Memory B cell (primary cell): ENCODE measurements at regions not wholly inside any gene's neighbourhood (a gene's known extent, or its start where the extent isn't known, plus 50 kb on each side); places are given as distances from the start of the nearest gene placed in this dataset.

Experiments
- ATAC-seq: fragments of 150-1000 bp; cut with Tn5 transposase; 2 replicates; pipeline ENCODE4 v1.10.0; 2021; ENCODE audit warnings: low read depth, mild to moderate bottlenecking, moderate library complexity
- DNase-seq, 2 donors: peaks; one replicate each; pipeline ENCODE4 v3.0.0; 2022; ENCODE audit warnings: low spot score in 2 of 2
- H3K27ac Mint-ChIP-seq: one replicate; pipeline ENCODE4 v1.8.0; 2022; ENCODE audit warnings: mild to moderate bottlenecking, moderate library complexity, mixed read lengths
- H3K27me3 Mint-ChIP-seq: one replicate; pipeline ENCODE4 v1.8.0; 2022; ENCODE audit warnings: mixed read lengths
- H3K36me3 Mint-ChIP-seq: one replicate; pipeline ENCODE4 v1.8.0; 2022; ENCODE audit warnings: mild to moderate bottlenecking, mixed read lengths
- H3K4me1 Mint-ChIP-seq: one replicate; pipeline ENCODE4 v1.8.0; 2022; ENCODE audit warnings: mixed read lengths
- H3K4me3 Mint-ChIP-seq: one replicate; pipeline ENCODE4 v1.8.0; 2022; ENCODE audit warnings: mild to moderate bottlenecking, moderate library complexity, mixed read lengths
- H3K9me3 Mint-ChIP-seq: one replicate; pipeline ENCODE4 v1.8.0; 2022; ENCODE audit warnings: mixed read lengths

GRCh38 chr20:57787151-57787989 lies 77.6 kb upstream of the PMEPA1 start:
- H3K27me3 Mint-ChIP-seq, result peaks cover 12% of the 10 kb centered on the region
- no peak for DNase-seq
- H3K36me3 Mint-ChIP-seq, result no peaks in the 10 kb centered on the region
- no peak for ATAC-seq
- no peak overlapping the region for H3K4me3 Mint-ChIP-seq
- peaks cover 3% of the 10 kb centered on the region for H3K9me3 Mint-ChIP-seq
- no peaks in the 10 kb centered on the region for H3K4me1 Mint-ChIP-seq
- no peak overlapping the region for H3K27ac Mint-ChIP-seq

DNA sequence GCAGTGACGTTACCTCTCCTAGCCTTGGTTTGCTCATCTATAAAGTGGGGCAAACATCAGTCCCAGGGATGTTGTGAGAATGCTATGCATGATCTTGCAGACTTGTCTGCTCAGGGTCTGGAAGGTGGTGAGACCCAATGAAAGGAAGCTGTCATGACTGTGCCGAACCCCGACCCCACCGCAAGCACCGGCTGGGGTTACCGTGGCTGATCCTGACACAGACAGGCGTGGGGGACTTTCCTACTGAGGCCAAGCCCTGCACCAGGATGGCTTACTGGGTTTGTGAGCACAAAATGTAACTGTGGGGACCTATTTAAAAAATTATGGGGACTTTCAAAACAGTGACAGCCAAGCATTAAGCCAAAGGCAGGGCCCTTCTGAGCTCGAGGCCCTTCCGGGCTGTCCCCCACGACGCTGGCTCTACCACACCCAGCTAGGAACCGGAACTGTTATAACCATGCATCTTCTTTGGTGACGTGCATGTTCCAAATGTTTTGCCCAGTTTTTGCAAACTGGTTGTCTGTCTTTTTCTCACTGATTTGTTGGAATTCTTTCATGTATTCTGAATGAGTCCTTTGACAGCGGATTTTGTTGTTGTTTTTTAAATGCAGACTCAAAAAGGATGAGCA lies 76.6 kb upstream of the PMEPA1 start:
- H3K4me3 Mint-ChIP-seq, result no peak overlapping the region
- H3K4me1 Mint-ChIP-seq, result no peaks in the 10 kb centered on the region
- ATAC-seq (no peak), DNase-seq (no peak)
- no peak overlapping the region for H3K27ac Mint-ChIP-seq
- H3K27me3 Mint-ChIP-seq, result peaks cover 11% of the 10 kb centered on the region
- H3K36me3 Mint-ChIP-seq, result no peaks in the 10 kb centered on the region
- H3K9me3 Mint-ChIP-seq, result peaks cover under 1% of the 10 kb centered on the region

DNA sequence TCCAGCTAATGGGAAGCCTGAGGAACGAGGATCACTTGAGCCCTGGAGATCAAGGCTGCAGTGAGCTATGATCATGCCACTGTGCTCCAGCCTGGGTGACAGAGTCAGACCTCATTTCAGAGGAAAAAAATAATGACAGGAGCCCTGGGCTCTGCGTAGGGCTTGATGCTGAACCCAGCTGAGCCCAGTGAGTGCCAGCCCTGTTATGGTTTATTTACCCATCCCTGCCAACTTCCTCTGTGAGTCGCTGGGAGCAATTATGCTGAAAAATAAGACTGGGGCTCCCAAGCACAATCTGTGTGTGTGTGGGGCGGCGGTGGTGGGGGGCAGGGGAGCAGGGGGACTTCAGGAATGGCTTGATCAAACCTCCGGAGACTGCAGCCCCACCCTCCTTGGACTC lies 75.9 kb upstream of the PMEPA1 start:
- H3K4me1 Mint-ChIP-seq, result peaks cover 5% of the 10 kb centered on the region
- H3K36me3 Mint-ChIP-seq, result no peaks in the 10 kb centered on the region
- DNase-seq, result no peak
- no peak overlapping the region for H3K4me3 Mint-ChIP-seq
- H3K9me3 Mint-ChIP-seq, result no peaks in the 10 kb centered on the region
- peaks cover 16% of the 10 kb centered on the region for H3K27me3 Mint-ChIP-seq
- no peak overlapping the region for H3K27ac Mint-ChIP-seq
- ATAC-seq, result no peak

DNA sequence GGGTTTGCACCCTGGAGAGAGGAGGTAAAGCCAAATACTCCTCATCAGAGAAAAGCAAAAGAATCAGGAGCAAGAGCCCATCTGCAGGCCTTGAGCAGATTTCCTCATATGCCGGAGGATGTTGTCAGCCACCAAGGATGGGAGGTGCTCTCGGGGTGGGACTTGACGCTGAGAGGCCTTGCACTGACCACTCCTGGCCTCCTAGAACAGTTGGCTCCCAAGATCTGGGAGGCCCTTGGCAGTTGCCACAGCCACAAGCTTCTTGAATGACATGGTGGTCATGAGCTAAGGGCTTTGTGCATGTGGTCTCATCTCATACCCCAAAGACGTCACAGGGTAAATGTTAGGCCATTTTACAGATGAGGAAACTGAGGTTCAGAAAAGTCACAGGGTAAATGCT lies 75.2 kb upstream of the PMEPA1 start:
- peaks cover 5% of the 10 kb centered on the region for H3K4me1 Mint-ChIP-seq
- no peaks in the 10 kb centered on the region for H3K9me3 Mint-ChIP-seq
- H3K4me3 Mint-ChIP-seq, result no peak overlapping the region
- H3K27me3 Mint-ChIP-seq, result peaks cover 16% of the 10 kb centered on the region
- H3K36me3 Mint-ChIP-seq, result no peaks in the 10 kb centered on the region
- DNase-seq, result no peak
- ATAC-seq, result no peak
- H3K27ac Mint-ChIP-seq, result no peak overlapping the region

DNA sequence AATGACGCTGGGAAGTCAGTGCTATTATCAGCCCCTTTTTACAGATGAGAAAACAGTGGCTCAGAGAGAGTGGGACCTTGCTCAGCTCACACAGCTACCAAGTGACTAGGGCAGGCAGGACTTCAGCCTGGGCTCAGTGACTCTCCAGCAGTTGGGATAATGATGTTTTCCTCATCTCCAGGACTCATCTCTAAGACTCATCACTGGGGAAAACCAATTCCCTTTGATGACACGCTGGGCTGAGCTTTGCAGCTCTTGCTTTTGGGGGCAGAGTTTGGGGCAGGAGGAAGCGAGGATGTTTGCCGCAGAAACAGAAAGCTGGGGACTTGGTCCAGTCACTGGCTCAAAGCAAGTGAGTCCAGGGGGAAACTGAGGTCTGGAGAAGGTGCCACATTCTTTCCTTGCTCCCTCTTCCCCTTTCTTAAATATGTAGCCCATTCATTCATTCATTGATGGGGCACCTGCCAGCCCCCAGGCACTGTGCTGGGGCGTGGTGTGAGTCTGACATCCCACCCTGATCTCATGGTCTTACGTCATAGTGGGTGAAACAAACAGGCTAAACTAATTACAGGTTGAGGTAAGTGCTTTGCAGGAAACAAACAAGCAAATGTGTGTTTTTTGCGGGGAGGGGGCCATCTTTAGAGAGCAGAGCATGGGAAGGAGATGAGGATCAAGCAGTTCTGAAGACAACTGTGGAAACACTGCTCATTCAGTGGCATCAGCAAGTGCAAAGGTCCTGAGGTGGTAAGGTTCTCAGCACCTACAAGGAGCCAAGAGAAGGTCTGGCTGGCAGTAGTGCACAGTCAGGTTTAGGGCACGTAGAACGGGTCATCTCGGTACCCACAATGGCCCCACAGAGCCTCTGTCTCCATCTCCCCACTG lies 74.4 kb upstream of the PMEPA1 start:
- H3K36me3 Mint-ChIP-seq, result no peaks in the 10 kb centered on the region
- peaks cover 5% of the 10 kb centered on the region for H3K4me1 Mint-ChIP-seq
- no peaks in the 10 kb centered on the region for H3K9me3 Mint-ChIP-seq
- DNase-seq (no peak), ATAC-seq (no peak)
- peaks cover 16% of the 10 kb centered on the region for H3K27me3 Mint-ChIP-seq
- no peak overlapping the region for H3K27ac Mint-ChIP-seq
- H3K4me3 Mint-ChIP-seq, result no peak overlapping the region

- Mint-ChIP-seq H3K27ac (no peak overlapping the region), H3K4me1 (peaks cover 7% of the 10 kb centered on the region), H3K4me3 (no peak overlapping the region), H3K36me3 (no peaks in the 10 kb centered on the region), H3K9me3 (no peaks in the 10 kb centered on the region), H3K27me3 (peaks cover 12% of the 10 kb centered on the region)
- DNase-seq (no peak), ATAC-seq (no peak)
These were observed 73.4 kb upstream of the PMEPA1 start for GRCh38 chr20:57783196-57783595.

DNA sequence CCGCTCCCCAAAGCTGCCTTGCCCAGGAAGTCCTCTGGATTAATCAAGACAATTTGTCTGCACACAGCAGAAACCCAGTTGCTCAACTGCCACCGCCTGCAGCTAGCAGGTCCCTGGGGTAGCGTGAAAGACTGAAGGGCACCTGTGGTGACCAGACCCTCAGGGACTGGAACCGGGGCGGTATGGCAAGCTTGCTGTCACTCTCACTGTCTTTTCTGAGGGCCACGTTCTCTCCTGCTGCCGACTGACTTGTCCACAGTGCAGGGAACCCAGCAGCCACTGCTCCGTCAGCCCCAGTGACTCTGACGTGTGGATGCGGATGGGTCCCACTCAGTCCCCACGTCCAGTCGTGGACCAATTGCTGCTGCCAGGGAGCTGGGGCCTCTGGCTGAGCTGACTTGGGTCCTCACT lies 72.8 kb upstream of the PMEPA1 start:
- Mint-ChIP-seq H3K27ac (no peak overlapping the region), H3K9me3 (no peaks in the 10 kb centered on the region), H3K36me3 (no peaks in the 10 kb centered on the region), H3K4me1 (peaks cover 9% of the 10 kb centered on the region), H3K27me3 (peaks cover 12% of the 10 kb centered on the region), H3K4me3 (no peak overlapping the region)
- DNase-seq (no peak), ATAC-seq (no peak)

GRCh38 chr20:57781901-57782300 lies 72.1 kb upstream of the PMEPA1 start:
- DNase-seq (no peak), ATAC-seq (no peak)
- Mint-ChIP-seq H3K27me3 (peaks cover 12% of the 10 kb centered on the region), H3K36me3 (no peaks in the 10 kb centered on the region), H3K4me3 (no peak overlapping the region), H3K27ac (no peak overlapping the region), H3K9me3 (no peaks in the 10 kb centered on the region), H3K4me1 (peaks cover 9% of the 10 kb centered on the region)

GRCh38 chr20:57780906-57781305 lies 71.1 kb upstream of the PMEPA1 start:
- Mint-ChIP-seq H3K4me3 (no peak overlapping the region), H3K9me3 (no peaks in the 10 kb centered on the region), H3K27ac (no peak overlapping the region), H3K36me3 (no peaks in the 10 kb centered on the region), H3K27me3 (peaks cover 12% of the 10 kb centered on the region), H3K4me1 (peaks cover 9% of the 10 kb centered on the region)
- ATAC-seq, result no peak
- no peak for DNase-seq

DNA sequence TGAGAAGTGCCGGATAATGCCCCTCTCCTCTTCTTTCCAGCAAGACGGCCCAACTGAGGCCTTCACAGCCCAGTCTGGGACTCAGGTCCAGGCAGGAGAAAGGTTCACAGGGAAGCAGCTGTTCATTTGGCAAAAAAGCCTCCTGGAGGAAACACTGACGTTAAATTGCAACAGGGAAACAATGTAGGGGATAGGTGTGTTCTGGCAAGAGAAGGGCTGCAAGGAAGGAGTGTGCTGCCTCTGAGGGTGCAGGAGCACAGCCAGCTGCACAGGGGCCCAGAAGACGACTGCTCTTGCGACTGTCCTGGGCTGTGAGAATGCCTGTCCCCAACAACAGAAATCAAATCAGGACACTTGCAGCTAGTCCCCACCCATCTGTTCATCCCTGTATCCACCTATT lies 70.6 kb upstream of the PMEPA1 start:
- Mint-ChIP-seq H3K27me3 (peaks cover 12% of the 10 kb centered on the region), H3K4me1 (peaks cover 9% of the 10 kb centered on the region), H3K27ac (no peak overlapping the region), H3K9me3 (no peaks in the 10 kb centered on the region), H3K36me3 (no peaks in the 10 kb centered on the region), H3K4me3 (no peak overlapping the region)
- no peak for DNase-seq
- no peak for ATAC-seq

- no peaks in the 10 kb centered on the region for H3K9me3 Mint-ChIP-seq
- no peaks in the 10 kb centered on the region for H3K36me3 Mint-ChIP-seq
- ATAC-seq, result no peak
- H3K4me1 Mint-ChIP-seq, result peaks cover 9% of the 10 kb centered on the region
- no peak for DNase-seq
- peaks cover 14% of the 10 kb centered on the region for H3K27me3 Mint-ChIP-seq
- H3K4me3 Mint-ChIP-seq, result no peak overlapping the region
- H3K27ac Mint-ChIP-seq, result no peak overlapping the region
These were observed 69.7 kb upstream of the PMEPA1 start for GRCh38 chr20:57779401-57780003.

DNA sequence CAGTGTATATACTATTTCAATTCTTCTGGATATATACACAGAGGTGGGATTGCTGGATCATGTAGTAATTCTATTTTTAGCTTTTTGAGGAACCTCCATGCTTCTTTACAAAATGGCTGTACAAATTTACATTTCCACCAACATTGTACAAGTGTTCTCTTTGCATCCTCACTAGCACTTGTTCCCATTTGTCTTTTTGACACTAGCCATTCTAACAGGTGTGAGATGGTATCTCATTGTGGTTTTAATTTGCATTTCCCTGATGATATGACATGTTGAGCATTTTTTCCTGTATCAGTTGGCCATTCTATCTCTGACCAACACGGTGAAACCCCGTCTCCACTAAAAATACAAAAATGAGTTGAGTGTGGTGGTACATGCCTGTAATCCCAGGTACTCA lies 68.1 kb upstream of the PMEPA1 start:
- peaks cover 9% of the 10 kb centered on the region for H3K4me1 Mint-ChIP-seq
- no peaks in the 10 kb centered on the region for H3K9me3 Mint-ChIP-seq
- H3K27me3 Mint-ChIP-seq, result peaks cover 16% of the 10 kb centered on the region
- no peak overlapping the region for H3K27ac Mint-ChIP-seq
- ATAC-seq, result no peak
- H3K4me3 Mint-ChIP-seq, result no peak overlapping the region
- DNase-seq, result no peak
- H3K36me3 Mint-ChIP-seq, result no peaks in the 10 kb centered on the region

- peaks cover 6% of the 10 kb centered on the region for H3K4me1 Mint-ChIP-seq
- no peak overlapping the region for H3K27ac Mint-ChIP-seq
- peaks cover 8% of the 10 kb centered on the region for H3K27me3 Mint-ChIP-seq
- H3K9me3 Mint-ChIP-seq, result no peaks in the 10 kb centered on the region
- H3K36me3 Mint-ChIP-seq, result no peaks in the 10 kb centered on the region
- no peak for DNase-seq
- no peak for ATAC-seq
- no peak overlapping the region for H3K4me3 Mint-ChIP-seq
These were observed 65.1 kb upstream of the PMEPA1 start for GRCh38 chr20:57774951-57775350.
